ENCODE measurements at regions not wholly inside any gene's neighbourhood (a gene's known extent, or its start where the extent isn't known, plus 50 kb on each side); places are given as distances from the start of the nearest gene placed in this dataset.

DNA sequence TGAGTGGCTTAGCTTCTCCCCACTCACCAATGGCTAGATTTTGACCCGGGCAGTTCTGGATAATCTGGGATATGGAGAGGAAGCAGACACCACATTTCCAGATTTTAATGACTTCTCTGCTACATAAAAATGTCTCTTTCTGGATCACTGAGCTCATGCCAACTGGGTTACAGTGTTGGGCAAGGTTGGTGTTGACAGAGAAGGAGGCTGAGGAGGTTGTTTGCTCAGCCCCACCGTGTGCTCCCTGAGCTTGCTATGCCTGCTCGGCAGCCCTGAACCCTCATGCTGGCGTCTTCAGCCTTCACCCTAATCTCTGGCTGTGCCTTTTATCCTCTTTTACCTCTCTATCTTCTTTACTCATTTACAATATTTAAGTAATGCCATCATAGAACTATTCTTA lies 53.0 kb upstream of the KPNA4 start:
- H2BK12ac ChIP-seq (ENCODE audit: low read depth, low read length), result no peak overlapping the region
- no peak overlapping the region for H2BK5ac ChIP-seq (ENCODE audit: low read depth, low read length)
- H3K18ac ChIP-seq (ENCODE audit: extremely low read depth, low read length), result no peak overlapping the region
- ChIA-PET POLR2A (ENCODE audit: partially characterized antibody) (no interaction called here), CTCF (ENCODE audit: partially characterized antibody) (interaction anchor here (1.0 to 1.8 kb wide), 8 partner anchors 10 to 200 kb away, joined by 3 to 6 read pairs (median 4); no protein-coding TSS in a partner anchor)
- no peak overlapping the region for H3K4ac ChIP-seq (replicated peaks; ENCODE audit: insufficient read length, low read depth, low read length)
- FAIRE-seq (no peak), DNase-seq (ENCODE audit: low read depth in 1 of 2, low spot score in 2 of 2) (no peak)
- H3K36me3 ChIP-seq (ENCODE audit: control insufficient read depth in 2 of 4, insufficient read depth in 4 of 4, low read length in 3 of 4), result no peaks in the 10 kb centered on the region
- no peak overlapping the region for H3K4me3 ChIP-seq (ENCODE audit: extremely low read depth in 1 of 4, insufficient read depth in 2 of 4, low read depth in 3 of 4, low read length in 4 of 4)
- H3K27ac ChIP-seq (ENCODE audit: low read depth, low read length), result no peak overlapping the region
- no peak overlapping the region for H2BK15ac ChIP-seq (ENCODE audit: low read length)
- no peak overlapping the region for H3K14ac ChIP-seq (ENCODE audit: insufficient read length)
- H3K27me3 ChIP-seq (replicated peaks in 1 of 4; ENCODE audit: control insufficient read depth in 3 of 4, extremely low read depth in 1 of 4, insufficient read depth in 3 of 4, low read length in 3 of 4), result no peaks in the 10 kb centered on the region
- H3K56ac ChIP-seq (replicated peaks; ENCODE audit: insufficient read length, low read depth, low read length), result no peak overlapping the region
- H3K79me2 ChIP-seq (ENCODE audit: control insufficient read depth in 1 of 2, insufficient read depth in 2 of 2, low read length in 2 of 2), result no peaks in the 10 kb centered on the region
- no peak overlapping the region for H2BK20ac ChIP-seq (ENCODE audit: low read length)
- H2AK5ac ChIP-seq (ENCODE audit: low read depth, low read length), result no peak overlapping the region
- no peak overlapping the region for H4K8ac ChIP-seq (ENCODE audit: extremely low read depth, insufficient read depth, low read length)
- WGBS, 2 experiments (ENCODE audit: extremely low coverage in 1 of 2, insufficient coverage in 1 of 2, insufficient read length in 1 of 2, insufficient replicate concordance in 2 of 2, low coverage in 1 of 2, low lambda C conversion rate in 2 of 2, missing lambda C conversion rate in 1 of 2), result 88% methylated on average over 4 of the region's 4 CpGs; no CpG with 5 or more reads in 1 of the 2 experiments
- 0 out of 2 replicates have a peak overlapping the region, but pooled peaks have one; percentile 46 for H2AFZ ChIP-seq (ENCODE audit: low read length)
- no peak overlapping the region for H3K9ac ChIP-seq (replicated peaks in 1 of 4; ENCODE audit: extremely low read depth in 1 of 4, low read depth in 3 of 4, low read length in 3 of 4)
- H2BK120ac ChIP-seq (replicated peaks; ENCODE audit: low read depth, low read length), result no peak overlapping the region
- no peaks in the 10 kb centered on the region for H4K20me1 ChIP-seq (replicated peaks in 1 of 2; ENCODE audit: control insufficient read depth in 1 of 2, insufficient read depth in 2 of 2, low read length in 2 of 2)
- no peaks in the 10 kb centered on the region for H3K9me3 ChIP-seq (ENCODE audit: insufficient read depth in 2 of 2, low read depth in 1 of 2, low read length in 1 of 2)
- H4K5ac ChIP-seq (ENCODE audit: insufficient read length, low read depth, low read length), result no peak overlapping the region
- H4K91ac ChIP-seq (replicated peaks; ENCODE audit: insufficient read length, low read length), result no peak overlapping the region
- no peaks in the 10 kb centered on the region for H3K4me1 ChIP-seq (replicated peaks in 1 of 4; ENCODE audit: control insufficient read depth in 3 of 4, insufficient read depth in 4 of 4, low read length in 3 of 4)
- H3K23ac ChIP-seq (ENCODE audit: insufficient read length), result no peak overlapping the region
- H3K79me1 ChIP-seq (ENCODE audit: low read depth, low read length), result no peaks in the 10 kb centered on the region
- no peak overlapping the region; a peak in 1 of 4 replicates for H3K4me2 ChIP-seq (ENCODE audit: insufficient read depth in 1 of 2, low read depth in 2 of 2, low read length in 2 of 2)
- H3K23me2 ChIP-seq (ENCODE audit: low read depth, low read length), result no peaks in the 10 kb centered on the region
- no peak for TF ChIP-seq EZH2 (IDR thresholded peaks at IDR 0.05; ENCODE audit: low read depth, low read length, severe bottlenecking)
- TF ChIP-seq SP2 (IDR thresholded peaks at IDR 0.05; ENCODE audit: low read length), result no peak
- no peak for TF ChIP-seq ASH2L (IDR thresholded peaks at IDR 0.05; ENCODE audit: low read length)
- TF ChIP-seq SIRT6 (IDR thresholded peaks at IDR 0.05; ENCODE audit: low read length), result no peak
- TF ChIP-seq, protein P1, sequence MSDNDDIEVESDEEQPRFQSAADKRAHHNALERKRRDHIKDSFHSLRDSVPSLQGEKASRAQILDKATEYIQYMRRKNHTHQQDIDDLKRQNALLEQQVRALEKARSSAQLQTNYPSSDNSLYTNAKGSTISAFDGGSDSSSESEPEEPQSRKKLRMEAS (IDR thresholded peaks at IDR 0.05), result no peak
- no peak for TF ChIP-seq POLR2AphosphoS5 (IDR thresholded peaks at IDR 0.05; ENCODE audit: low read depth, low read length)
- TF ChIP-seq KDM4A (IDR thresholded peaks at IDR 0.05; ENCODE audit: low read depth, low read length, severe bottlenecking), result no peak
- no peak for TF ChIP-seq KDM1A (IDR thresholded peaks at IDR 0.05; ENCODE audit: borderline replicate concordance, low read length)
- no peak for TF ChIP-seq SIN3A (conservative IDR thresholded peaks at IDR 0.05 in 1 of 2, IDR thresholded peaks at IDR 0.05 in 1 of 2; ENCODE audit: low read depth in 1 of 2, low read length in 2 of 2)
- TF ChIP-seq, protein P2, sequence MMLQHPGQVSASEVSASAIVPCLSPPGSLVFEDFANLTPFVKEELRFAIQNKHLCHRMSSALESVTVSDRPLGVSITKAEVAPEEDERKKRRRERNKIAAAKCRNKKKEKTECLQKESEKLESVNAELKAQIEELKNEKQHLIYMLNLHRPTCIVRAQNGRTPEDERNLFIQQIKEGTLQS (IDR thresholded peaks at IDR 0.05; ENCODE audit: insufficient read depth, low read depth, low read length), result no peak
- no peak for TF ChIP-seq RNF2 (IDR thresholded peaks at IDR 0.05; ENCODE audit: borderline replicate concordance, low read depth, low read length, missing control alignments, poor library complexity, severe bottlenecking)
- TF ChIP-seq JUN (IDR thresholded peaks at IDR 0.05; ENCODE audit: low read depth, low read length), result no peak
- TF ChIP-seq BACH1 (IDR thresholded peaks at IDR 0.05; ENCODE audit: low read length), result no peak
- no peak for TF ChIP-seq RFX5 (IDR thresholded peaks at IDR 0.05; ENCODE audit: borderline replicate concordance, low read depth, low read length)
